GM12878 (cell line): ENCODE measurements at regions not wholly inside any gene's neighbourhood (a gene's known extent, or its start where the extent isn't known, plus 50 kb on each side); places are given as distances from the start of the nearest gene placed in this dataset.

Experiments used
- CREM ChIP-seq: IDR thresholded peaks from 2 replicates; pipeline ENCODE4 v1.6.1; 2014; ENCODE audit warnings: antibody characterized with exemption, low read depth
- EP300 ChIP-seq, 2 experiments: fragments of 150-350 bp in 1 of 2; IDR thresholded peaks; 2 replicates each; pipeline ENCODE4 v1.6.1; 2011 to 2012; ENCODE audit warnings: low read depth in 2 of 2, low read length in 2 of 2, borderline replicate concordance in 1 of 2, improper control_type of control experiment in 1 of 2, inconsistent platforms in 1 of 2; ENCODE audit not compliant: control insufficient read depth in 1 of 2
- EZH2 ChIP-seq: IDR thresholded peaks from 2 replicates; pipeline ENCODE4 v1.6.1; 2012; ENCODE audit warnings: low read depth, mild to moderate bottlenecking, control low read depth, inconsistent platforms, low read length, borderline replicate concordance; ENCODE audit not compliant: control insufficient read depth
- JUND ChIP-seq: IDR thresholded peaks from 2 replicates; pipeline ENCODE4 v1.6.1; 2012; ENCODE audit warnings: low read depth, mild to moderate bottlenecking, low read length, improper control_type of control experiment, moderate library complexity
- KDM1A ChIP-seq: fragments of 200-600 bp; sonication (generic); IDR thresholded peaks from 2 replicates; pipeline ENCODE4 v1.6.1; 2016; ENCODE audit warnings: borderline replicate concordance
- MTA3 ChIP-seq: IDR thresholded peaks from 2 replicates; pipeline ENCODE4 v1.6.1; 2012; ENCODE audit warnings: low read length, inconsistent platforms, borderline replicate concordance
- POLR2A ChIP-seq: IDR thresholded peaks from 2 replicates; pipeline ENCODE4 v1.6.1; 2011; ENCODE audit warnings: low read depth, mild to moderate bottlenecking, low read length
- RAD21 ChIP-seq: IDR thresholded peaks from 2 replicates; pipeline ENCODE4 v1.6.1; 2011; ENCODE audit warnings: mild to moderate bottlenecking, low read depth, low read length, moderate library complexity; ENCODE audit not compliant: insufficient read depth
- RAD51 ChIP-seq: fragments of 450-650 bp; IDR thresholded peaks from 2 replicates; pipeline ENCODE4 v1.6.1; 2016; ENCODE audit warnings: moderate library complexity, mild to moderate bottlenecking, inconsistent platforms
- SUZ12 ChIP-seq: fragments of 200-600 bp; sonication (generic); IDR thresholded peaks from one replicate; pipeline ENCODE4 v1.6.1; 2018; ENCODE audit warnings: antibody characterized with exemption, mild to moderate bottlenecking; ENCODE audit not compliant: unreplicated experiment
- TF ChIP-seq, protein P1 (sequence below): fragments of 450-650 bp; formaldehyde crosslinking; IDR thresholded peaks from 2 replicates; pipeline ENCODE4 v1.5.0; 2022; ENCODE audit warnings: mild to moderate bottlenecking, missing genetic modification characterization
- TF ChIP-seq, protein P2 (sequence below), 3 experiments: IDR thresholded peaks in 2 of 3; conservative IDR thresholded peaks in 1 of 3; 2 replicates each; pipeline ENCODE4 v1.5.1; 2011; ENCODE audit warnings: low read depth in 3 of 3, low read length in 3 of 3, mild to moderate bottlenecking in 3 of 3, control low read depth in 2 of 3, moderate library complexity in 2 of 3, inconsistent platforms in 1 of 3, mixed read lengths in 1 of 3; ENCODE audit not compliant: control insufficient read depth in 2 of 3, insufficient read depth in 1 of 3; ENCODE audit errors: extremely low read depth in 1 of 3
- TF ChIP-seq, protein P3 (sequence below): IDR thresholded peaks from 2 replicates; pipeline ENCODE4 v1.6.1; 2012; ENCODE audit warnings: low read depth, low read length, improper control_type of control experiment
- TF ChIP-seq, protein P4 (sequence below): fragments of 450-650 bp; IDR thresholded peaks from 2 replicates; pipeline ENCODE4 v1.6.1; 2016; ENCODE audit warnings: mild to moderate bottlenecking

DNA sequence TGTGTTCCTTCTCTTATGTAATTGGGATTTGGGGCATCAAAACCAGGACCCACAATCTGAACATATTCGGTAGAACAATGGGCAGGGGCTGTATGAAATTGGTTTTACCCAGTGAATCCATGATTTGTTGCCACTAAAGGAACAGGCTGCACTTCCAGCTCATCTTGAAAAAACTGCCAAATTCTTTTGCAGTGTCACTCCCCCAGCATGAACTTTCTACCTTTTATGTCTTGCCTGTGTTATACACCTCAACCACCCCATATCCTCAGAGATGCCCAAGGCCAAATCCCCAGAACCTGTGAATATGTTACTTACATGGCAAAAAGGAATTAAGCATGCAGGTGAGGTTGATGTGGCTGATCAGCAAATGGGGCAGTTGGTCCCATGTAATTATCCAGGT lies 280.2 kb upstream of the ECI2 start:
- TF ChIP-seq JUND: no peak
- TF ChIP-seq, protein P1, sequence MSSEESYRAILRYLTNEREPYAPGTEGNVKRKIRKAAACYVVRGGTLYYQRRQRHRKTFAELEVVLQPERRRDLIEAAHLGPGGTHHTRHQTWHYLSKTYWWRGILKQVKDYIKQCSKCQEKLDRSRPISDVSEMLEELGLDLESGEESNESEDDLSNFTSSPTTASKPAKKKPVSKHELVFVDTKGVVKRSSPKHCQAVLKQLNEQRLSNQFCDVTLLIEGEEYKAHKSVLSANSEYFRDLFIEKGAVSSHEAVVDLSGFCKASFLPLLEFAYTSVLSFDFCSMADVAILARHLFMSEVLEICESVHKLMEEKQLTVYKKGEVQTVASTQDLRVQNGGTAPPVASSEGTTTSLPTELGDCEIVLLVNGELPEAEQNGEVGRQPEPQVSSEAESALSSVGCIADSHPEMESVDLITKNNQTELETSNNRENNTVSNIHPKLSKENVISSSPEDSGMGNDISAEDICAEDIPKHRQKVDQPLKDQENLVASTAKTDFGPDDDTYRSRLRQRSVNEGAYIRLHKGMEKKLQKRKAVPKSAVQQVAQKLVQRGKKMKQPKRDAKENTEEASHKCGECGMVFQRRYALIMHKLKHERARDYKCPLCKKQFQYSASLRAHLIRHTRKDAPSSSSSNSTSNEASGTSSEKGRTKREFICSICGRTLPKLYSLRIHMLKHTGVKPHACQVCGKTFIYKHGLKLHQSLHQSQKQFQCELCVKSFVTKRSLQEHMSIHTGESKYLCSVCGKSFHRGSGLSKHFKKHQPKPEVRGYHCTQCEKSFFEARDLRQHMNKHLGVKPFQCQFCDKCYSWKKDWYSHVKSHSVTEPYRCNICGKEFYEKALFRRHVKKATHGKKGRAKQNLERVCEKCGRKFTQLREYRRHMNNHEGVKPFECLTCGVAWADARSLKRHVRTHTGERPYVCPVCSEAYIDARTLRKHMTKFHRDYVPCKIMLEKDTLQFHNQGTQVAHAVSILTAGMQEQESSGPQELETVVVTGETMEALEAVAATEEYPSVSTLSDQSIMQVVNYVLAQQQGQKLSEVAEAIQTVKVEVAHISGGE: no peak
- TF ChIP-seq, protein P2, sequence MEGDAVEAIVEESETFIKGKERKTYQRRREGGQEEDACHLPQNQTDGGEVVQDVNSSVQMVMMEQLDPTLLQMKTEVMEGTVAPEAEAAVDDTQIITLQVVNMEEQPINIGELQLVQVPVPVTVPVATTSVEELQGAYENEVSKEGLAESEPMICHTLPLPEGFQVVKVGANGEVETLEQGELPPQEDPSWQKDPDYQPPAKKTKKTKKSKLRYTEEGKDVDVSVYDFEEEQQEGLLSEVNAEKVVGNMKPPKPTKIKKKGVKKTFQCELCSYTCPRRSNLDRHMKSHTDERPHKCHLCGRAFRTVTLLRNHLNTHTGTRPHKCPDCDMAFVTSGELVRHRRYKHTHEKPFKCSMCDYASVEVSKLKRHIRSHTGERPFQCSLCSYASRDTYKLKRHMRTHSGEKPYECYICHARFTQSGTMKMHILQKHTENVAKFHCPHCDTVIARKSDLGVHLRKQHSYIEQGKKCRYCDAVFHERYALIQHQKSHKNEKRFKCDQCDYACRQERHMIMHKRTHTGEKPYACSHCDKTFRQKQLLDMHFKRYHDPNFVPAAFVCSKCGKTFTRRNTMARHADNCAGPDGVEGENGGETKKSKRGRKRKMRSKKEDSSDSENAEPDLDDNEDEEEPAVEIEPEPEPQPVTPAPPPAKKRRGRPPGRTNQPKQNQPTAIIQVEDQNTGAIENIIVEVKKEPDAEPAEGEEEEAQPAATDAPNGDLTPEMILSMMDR (IDR thresholded peaks at IDR 0.05 in 2 of 3, conservative IDR thresholded peaks at IDR 0.05 in 1 of 3; ENCODE audit: control insufficient read depth in 2 of 3, extremely low read depth in 1 of 3, insufficient read depth in 1 of 3, low read depth in 3 of 3, low read length in 3 of 3): no peak
- no peak for TF ChIP-seq POLR2A
- no peak for TF ChIP-seq RAD21
- no peak for TF ChIP-seq KDM1A
- TF ChIP-seq EP300 (IDR thresholded peaks at IDR 0.05; ENCODE audit: borderline replicate concordance in 1 of 2, control insufficient read depth in 1 of 2, low read depth in 2 of 2, low read length in 2 of 2): no peak
- TF ChIP-seq, protein P3, sequence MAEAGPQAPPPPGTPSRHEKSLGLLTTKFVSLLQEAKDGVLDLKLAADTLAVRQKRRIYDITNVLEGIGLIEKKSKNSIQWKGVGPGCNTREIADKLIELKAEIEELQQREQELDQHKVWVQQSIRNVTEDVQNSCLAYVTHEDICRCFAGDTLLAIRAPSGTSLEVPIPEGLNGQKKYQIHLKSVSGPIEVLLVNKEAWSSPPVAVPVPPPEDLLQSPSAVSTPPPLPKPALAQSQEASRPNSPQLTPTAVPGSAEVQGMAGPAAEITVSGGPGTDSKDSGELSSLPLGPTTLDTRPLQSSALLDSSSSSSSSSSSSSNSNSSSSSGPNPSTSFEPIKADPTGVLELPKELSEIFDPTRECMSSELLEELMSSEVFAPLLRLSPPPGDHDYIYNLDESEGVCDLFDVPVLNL: no peak
- TF ChIP-seq CREM: no peak
- no peak for TF ChIP-seq RAD51
- TF ChIP-seq MTA3: no peak
- TF ChIP-seq, protein P4, sequence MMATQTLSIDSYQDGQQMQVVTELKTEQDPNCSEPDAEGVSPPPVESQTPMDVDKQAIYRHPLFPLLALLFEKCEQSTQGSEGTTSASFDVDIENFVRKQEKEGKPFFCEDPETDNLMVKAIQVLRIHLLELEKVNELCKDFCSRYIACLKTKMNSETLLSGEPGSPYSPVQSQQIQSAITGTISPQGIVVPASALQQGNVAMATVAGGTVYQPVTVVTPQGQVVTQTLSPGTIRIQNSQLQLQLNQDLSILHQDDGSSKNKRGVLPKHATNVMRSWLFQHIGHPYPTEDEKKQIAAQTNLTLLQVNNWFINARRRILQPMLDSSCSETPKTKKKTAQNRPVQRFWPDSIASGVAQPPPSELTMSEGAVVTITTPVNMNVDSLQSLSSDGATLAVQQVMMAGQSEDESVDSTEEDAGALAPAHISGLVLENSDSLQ: no peak
- no peak for TF ChIP-seq SUZ12
- no peak for TF ChIP-seq EZH2
